ENCODE measurements at regions not wholly inside any gene's neighbourhood (a gene's known extent, or its start where the extent isn't known, plus 50 kb on each side); places are given as distances from the start of the nearest gene placed in this dataset.

DNA sequence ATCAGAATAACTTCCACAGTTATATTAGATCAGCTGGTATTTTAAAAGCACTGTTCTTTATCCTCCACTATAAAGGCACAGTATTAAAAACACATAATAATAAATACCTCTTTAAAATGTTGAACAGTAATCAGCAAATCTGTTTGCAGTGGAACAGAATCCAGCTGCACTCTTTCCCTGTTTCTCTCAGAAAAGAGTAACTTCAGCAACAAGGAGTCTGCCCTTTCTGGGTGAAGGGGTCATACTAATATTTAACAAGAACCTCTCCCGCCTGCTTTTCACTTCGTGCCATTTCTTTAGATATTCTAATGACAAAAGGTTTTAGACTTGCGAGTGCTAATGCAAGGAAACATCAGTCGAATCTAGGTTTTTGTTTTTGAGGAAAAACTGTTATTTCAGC is 194.2 kb upstream of the FMN2 start:
- peaks cover 5% of the 10 kb centered on the region for H3K36me3 Mint-ChIP-seq (ENCODE audit: low read depth)
- no peak for DNase-seq
- no peak overlapping the region for H3K27ac Mint-ChIP-seq
- no peaks in the 10 kb centered on the region for H3K9me3 Mint-ChIP-seq
- H3K4me3 Mint-ChIP-seq: peak overlapping the region; percentile 55
- peaks cover 10% of the 10 kb centered on the region for H3K27me3 Mint-ChIP-seq (ENCODE audit: low read depth, poor library complexity)
- peaks cover 12% of the 10 kb centered on the region for H3K4me1 Mint-ChIP-seq
- TF ChIP-seq, protein P1, sequence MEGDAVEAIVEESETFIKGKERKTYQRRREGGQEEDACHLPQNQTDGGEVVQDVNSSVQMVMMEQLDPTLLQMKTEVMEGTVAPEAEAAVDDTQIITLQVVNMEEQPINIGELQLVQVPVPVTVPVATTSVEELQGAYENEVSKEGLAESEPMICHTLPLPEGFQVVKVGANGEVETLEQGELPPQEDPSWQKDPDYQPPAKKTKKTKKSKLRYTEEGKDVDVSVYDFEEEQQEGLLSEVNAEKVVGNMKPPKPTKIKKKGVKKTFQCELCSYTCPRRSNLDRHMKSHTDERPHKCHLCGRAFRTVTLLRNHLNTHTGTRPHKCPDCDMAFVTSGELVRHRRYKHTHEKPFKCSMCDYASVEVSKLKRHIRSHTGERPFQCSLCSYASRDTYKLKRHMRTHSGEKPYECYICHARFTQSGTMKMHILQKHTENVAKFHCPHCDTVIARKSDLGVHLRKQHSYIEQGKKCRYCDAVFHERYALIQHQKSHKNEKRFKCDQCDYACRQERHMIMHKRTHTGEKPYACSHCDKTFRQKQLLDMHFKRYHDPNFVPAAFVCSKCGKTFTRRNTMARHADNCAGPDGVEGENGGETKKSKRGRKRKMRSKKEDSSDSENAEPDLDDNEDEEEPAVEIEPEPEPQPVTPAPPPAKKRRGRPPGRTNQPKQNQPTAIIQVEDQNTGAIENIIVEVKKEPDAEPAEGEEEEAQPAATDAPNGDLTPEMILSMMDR (IDR thresholded peaks at IDR 0.05): no peak

- Mint-ChIP-seq H3K9me3 (no peaks in the 10 kb centered on the region), H3K36me3 (ENCODE audit: low read depth) (peaks cover 5% of the 10 kb centered on the region), H3K27me3 (ENCODE audit: low read depth, poor library complexity) (peaks cover 10% of the 10 kb centered on the region), H3K4me3 (peak overlapping the region; percentile 55), H3K4me1 (peaks cover 12% of the 10 kb centered on the region), H3K27ac (no peak overlapping the region)
- TF ChIP-seq, protein P1 (IDR thresholded peaks at IDR 0.05): peak; percentile 93
- DNase-seq: peak; percentile 80
These were observed 193.5 kb upstream of the FMN2 start for GRCh38 chr1:239898062-239898730.

GRCh38 chr1:239899747-239900146 is 191.9 kb upstream of the FMN2 start:
- peaks cover 12% of the 10 kb centered on the region for H3K4me1 Mint-ChIP-seq
- no peak overlapping the region for H3K4me3 Mint-ChIP-seq
- TF ChIP-seq, protein P1 (IDR thresholded peaks at IDR 0.05): no peak
- peaks cover 10% of the 10 kb centered on the region for H3K27me3 Mint-ChIP-seq (ENCODE audit: low read depth, poor library complexity)
- H3K9me3 Mint-ChIP-seq: no peaks in the 10 kb centered on the region
- peaks cover 5% of the 10 kb centered on the region for H3K36me3 Mint-ChIP-seq (ENCODE audit: low read depth)
- H3K27ac Mint-ChIP-seq: no peak overlapping the region
- DNase-seq: no peak

DNA sequence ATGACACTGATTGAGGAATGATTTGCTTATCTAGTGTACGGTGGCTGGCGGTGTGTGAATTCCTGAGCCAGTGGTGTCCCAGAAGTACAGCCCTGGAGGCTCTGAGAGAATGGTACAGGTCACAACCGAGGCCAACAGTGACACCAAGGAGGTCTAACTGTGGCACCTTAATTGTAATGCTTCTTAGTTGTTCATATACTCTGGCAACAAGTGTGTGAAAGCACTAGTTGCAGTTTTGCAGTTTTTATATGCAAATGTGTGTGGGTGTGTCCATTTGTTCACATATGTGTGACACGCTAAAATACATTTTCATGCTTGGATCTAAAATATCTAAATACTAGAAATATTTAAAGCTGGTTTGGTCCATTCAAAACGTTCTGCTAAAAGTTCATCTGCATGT is 185.3 kb upstream of the FMN2 start:
- Mint-ChIP-seq H3K4me3 (no peak overlapping the region), H3K27me3 (ENCODE audit: low read depth, poor library complexity) (no peaks in the 10 kb centered on the region), H3K4me1 (no peaks in the 10 kb centered on the region), H3K36me3 (ENCODE audit: low read depth) (peaks cover 12% of the 10 kb centered on the region), H3K27ac (no peak overlapping the region), H3K9me3 (no peaks in the 10 kb centered on the region)
- DNase-seq: no peak
- TF ChIP-seq, protein P1 (IDR thresholded peaks at IDR 0.05): no peak

GRCh38 chr1:239909898-239910297 is 181.8 kb upstream of the FMN2 start:
- TF ChIP-seq, protein P1 (IDR thresholded peaks at IDR 0.05): no peak
- peaks cover 3% of the 10 kb centered on the region for H3K27me3 Mint-ChIP-seq (ENCODE audit: low read depth, poor library complexity)
- DNase-seq: no peak
- H3K4me3 Mint-ChIP-seq: no peak overlapping the region
- H3K9me3 Mint-ChIP-seq: no peaks in the 10 kb centered on the region
- no peak overlapping the region for H3K27ac Mint-ChIP-seq
- peaks cover 7% of the 10 kb centered on the region for H3K4me1 Mint-ChIP-seq
- H3K36me3 Mint-ChIP-seq (ENCODE audit: low read depth): peaks cover 12% of the 10 kb centered on the region

DNA sequence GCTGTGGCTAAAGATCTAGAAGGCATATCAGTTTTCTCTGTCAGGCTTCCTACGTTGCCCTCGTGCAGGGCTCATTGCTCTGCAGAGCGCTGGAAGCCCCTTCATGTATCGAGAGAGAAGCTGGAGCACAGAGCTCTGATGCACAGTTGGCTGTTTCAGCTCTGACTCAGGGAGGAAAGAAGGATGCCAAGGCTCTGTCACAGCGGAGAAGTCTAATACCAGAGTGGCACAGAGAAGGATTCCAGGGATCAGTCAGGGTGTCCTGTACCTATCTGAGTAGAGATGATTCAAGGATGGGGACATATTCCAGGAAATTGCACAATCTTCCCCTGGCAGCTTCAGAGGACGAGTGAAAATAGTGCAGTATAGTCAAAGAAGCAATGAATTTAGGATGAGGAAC is 179.2 kb upstream of the FMN2 start:
- peak overlapping the region; percentile 7 for H3K27ac Mint-ChIP-seq
- peaks cover 3% of the 10 kb centered on the region for H3K27me3 Mint-ChIP-seq (ENCODE audit: low read depth, poor library complexity)
- H3K4me3 Mint-ChIP-seq: no peak overlapping the region
- peaks cover 10% of the 10 kb centered on the region for H3K36me3 Mint-ChIP-seq (ENCODE audit: low read depth)
- DNase-seq: no peak
- no peaks in the 10 kb centered on the region for H3K9me3 Mint-ChIP-seq
- H3K4me1 Mint-ChIP-seq: peaks cover 7% of the 10 kb centered on the region
- TF ChIP-seq, protein P1 (IDR thresholded peaks at IDR 0.05): no peak

Measured in nephron progenitor cell (in vitro differentiated cells).